C4-2B (cell line): ENCODE measurements at regions not wholly inside any gene's neighbourhood (a gene's known extent, or its start where the extent isn't known, plus 50 kb on each side); places are given as distances from the start of the nearest gene placed in this dataset.
"Not testable (repeated sequence)": the region's sequence is repeated elsewhere in the genome, so short reads cannot be mapped to it uniquely, and the experiment has no call there.

ENCODE experiments used
- H3K27ac ChIP-seq: fragments of 450-650 bp; 2 replicates; pipeline ENCODE4 v1.5.1; 2017
- ZFX ChIP-seq: fragments of 450-650 bp; IDR thresholded peaks from 2 replicates; pipeline ENCODE4 v1.6.1; 2017
- TF ChIP-seq, protein P1 (sequence below): fragments of 450-650 bp; conservative IDR thresholded peaks from 2 replicates; pipeline ENCODE4 v1.5.1; 2017; ENCODE audit warnings: mild to moderate bottlenecking

DNA sequence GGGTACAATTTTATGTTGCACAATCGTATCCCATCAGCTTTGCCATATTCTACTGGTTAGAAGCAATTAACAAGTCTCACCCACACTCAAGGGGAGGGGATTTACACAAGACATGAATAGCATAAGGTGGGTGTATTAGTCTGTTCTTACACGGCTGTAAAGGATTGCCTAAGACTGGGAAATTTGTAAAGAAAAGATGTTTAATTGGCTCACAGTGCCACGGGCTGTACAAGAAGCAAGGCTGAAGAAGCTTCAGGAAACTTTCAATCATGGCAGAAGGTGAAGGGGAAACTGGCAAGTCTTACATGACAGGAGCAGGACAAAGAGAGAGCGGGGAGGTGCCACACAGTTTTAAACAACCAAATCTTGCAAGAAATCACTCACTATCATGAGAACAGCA, 231.8 kb upstream of the AMIGO2 start:
- TF ChIP-seq, protein P1, sequence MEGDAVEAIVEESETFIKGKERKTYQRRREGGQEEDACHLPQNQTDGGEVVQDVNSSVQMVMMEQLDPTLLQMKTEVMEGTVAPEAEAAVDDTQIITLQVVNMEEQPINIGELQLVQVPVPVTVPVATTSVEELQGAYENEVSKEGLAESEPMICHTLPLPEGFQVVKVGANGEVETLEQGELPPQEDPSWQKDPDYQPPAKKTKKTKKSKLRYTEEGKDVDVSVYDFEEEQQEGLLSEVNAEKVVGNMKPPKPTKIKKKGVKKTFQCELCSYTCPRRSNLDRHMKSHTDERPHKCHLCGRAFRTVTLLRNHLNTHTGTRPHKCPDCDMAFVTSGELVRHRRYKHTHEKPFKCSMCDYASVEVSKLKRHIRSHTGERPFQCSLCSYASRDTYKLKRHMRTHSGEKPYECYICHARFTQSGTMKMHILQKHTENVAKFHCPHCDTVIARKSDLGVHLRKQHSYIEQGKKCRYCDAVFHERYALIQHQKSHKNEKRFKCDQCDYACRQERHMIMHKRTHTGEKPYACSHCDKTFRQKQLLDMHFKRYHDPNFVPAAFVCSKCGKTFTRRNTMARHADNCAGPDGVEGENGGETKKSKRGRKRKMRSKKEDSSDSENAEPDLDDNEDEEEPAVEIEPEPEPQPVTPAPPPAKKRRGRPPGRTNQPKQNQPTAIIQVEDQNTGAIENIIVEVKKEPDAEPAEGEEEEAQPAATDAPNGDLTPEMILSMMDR = no peak
- no peak for TF ChIP-seq ZFX
- no peak overlapping the region for H3K27ac ChIP-seq

- H3K27ac ChIP-seq = no peak overlapping the region
- TF ChIP-seq ZFX = no peak
- TF ChIP-seq, protein P1 = no peak
Observed at GRCh38 chr12:47311010-47311409, 231.3 kb upstream of the AMIGO2 start.

GRCh38 chr12:47308672-47309071, 228.9 kb upstream of the AMIGO2 start:
- no peak for TF ChIP-seq ZFX
- H3K27ac ChIP-seq = no peak overlapping the region

DNA sequence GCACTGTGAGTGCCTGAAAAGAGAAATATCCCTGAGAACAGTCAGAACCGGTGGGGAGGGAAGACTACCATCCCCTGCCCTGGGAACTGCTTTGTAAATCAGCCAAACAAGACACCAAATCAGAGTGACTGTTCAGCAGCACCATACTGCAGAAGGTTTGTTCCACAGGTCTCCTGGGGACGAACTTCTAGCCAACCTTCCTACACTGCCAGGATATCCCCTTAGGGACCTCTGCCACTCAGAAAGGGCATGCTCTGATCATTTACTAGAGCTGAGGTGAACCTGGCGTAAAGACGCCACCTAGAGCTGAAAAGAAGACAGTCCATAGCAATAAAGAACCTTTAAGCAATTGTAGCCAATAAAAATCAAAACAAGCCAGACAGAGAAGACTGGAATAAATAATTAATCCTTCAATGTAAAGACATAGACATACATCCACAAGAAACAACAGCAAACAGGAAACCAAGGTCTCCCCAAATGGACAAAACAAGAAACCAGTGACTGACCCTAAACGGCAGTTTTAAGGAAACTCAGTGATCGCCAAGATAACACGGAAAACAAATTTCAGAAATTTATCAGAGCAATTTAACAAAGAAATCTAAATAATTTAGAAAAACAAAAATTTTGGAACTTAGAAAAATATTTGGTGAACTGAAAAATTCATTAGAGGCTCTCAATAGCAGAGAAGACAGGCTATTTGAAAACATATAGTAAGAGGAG, 228.1 kb upstream of the AMIGO2 start:
- TF ChIP-seq ZFX = no peak
- TF ChIP-seq, protein P1 = peak; percentile 87
- no peak overlapping the region for H3K27ac ChIP-seq

DNA sequence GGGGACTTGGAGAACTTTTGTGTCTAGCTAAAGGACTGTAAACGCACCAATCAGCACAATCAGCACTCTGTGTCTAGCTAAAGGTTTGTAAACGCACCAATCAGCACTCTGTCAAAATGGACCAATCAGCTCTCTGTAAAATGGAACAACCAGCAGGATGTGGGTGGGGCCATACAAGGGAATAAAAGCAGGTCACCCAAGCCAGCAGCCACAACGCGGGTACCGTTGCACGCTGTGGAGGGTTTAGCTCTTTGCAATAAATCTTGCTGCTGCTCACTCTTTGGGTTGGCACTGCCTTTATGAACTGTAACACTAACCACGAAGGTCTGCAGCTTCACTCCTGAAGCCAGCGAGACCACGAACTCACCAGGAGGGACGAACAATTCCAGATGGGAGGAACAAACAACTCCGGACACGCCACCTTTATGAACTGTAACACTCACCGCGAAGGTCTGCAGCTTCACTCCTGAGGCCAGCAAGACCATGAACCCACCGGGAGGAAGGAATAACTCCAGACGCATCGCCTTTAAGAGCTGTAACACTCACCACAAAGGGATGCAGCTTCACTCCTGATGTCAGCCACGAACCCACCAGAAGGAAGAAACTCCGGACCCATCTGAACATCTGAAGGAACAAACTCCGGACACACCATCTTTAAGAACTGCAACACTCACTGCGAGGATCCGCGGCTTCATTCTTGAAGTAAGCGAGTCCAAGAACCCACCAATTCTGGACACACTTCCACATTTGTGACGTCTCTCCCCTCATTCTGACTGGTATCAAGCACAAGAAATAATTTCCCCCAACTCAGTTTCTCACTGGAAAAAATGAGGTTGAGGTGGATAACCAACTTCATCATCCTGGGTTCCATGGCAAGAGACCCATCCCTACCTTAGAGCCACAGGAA, 227.3 kb upstream of the AMIGO2 start:
- H3K27ac ChIP-seq = not testable (repeated sequence)

DNA sequence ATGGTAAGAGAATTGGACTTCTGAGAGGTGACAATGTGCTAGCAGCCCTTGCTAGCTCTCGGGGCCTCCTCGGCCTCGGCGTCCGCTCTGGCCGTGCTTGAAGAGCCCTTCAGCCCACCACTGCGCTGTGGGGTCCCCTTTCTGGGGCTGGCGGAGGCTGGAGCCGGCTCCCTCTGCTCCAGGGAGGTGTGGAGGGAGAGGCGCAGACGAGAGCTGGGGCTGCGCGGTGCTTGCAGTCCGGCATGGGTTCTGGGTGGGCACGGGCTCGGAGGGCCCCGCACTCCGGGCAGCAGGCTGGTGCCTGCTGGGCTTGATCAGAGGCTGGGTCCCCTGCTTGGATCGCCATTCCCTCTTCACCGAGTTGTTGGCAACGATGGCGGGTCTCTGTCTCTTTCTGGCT, 226.4 kb upstream of the AMIGO2 start:
- no peak overlapping the region; the same call in 1 of the 2 replicates for H3K27ac ChIP-seq
- no peak for TF ChIP-seq ZFX
- TF ChIP-seq, protein P1 = no peak

GRCh38 chr12:47305464-47305863, 225.7 kb upstream of the AMIGO2 start:
- no peak overlapping the region for H3K27ac ChIP-seq
- TF ChIP-seq ZFX = no peak
- TF ChIP-seq, protein P1 = no peak

DNA sequence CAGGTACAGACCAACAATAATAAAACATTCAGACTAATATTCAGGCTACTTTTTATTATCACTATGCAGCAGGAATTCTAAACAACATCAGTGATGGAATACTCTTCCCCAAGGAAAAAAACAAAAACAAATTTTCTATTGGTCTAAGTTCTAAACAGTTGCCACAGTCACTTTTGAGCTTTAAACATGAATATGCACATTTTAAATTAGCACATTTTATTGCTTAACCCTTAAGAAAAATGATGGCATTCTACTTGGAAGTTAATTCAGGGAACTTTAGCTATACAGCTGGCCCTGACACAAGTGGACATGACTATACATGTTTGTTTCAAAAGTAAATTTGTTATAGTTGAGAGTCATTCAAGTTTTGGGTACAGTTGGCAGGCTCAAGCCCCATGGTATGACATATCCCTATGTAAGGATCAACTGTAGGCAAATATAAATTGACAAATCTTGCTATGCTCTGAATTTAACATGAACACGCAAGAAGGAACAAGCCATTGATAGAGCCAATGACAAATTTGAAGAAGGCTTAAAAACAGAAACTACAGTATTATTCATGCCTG, 224.3 kb upstream of the AMIGO2 start:
- no peak for TF ChIP-seq ZFX
- H3K27ac ChIP-seq = no peak overlapping the region
